AG08395 (cell line): ENCODE measurements at regions not wholly inside any gene's neighbourhood (a gene's known extent, or its start where the extent isn't known, plus 50 kb on each side); places are given as distances from the start of the nearest gene placed in this dataset.

ENCODE experiments used
- DNase-seq: peaks from one replicate; pipeline ENCODE4 v3.0.0; 2012; ENCODE audit warnings: mixed read lengths, low spot score

DNA sequence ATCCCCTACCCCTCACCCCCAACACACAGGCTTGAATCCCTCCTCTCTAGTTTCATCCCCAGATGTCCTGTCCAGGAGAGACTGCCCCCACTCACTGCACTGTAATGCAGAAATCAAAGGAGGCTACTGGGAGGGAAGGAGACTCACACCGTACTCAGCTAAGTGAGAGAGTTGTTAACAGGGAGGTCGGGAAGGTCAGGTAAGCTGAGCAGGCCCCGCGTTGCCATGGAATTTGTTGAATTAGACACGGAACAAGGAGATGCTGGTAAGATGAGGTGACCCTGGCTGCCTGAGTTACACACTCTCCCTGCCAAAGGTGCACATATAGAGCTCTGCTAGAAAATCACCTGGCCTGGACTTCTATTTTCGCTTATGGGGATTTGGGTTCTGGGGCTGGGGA lies 197.9 kb downstream of the NXPE2 start:
- no peak for DNase-seq

DNA sequence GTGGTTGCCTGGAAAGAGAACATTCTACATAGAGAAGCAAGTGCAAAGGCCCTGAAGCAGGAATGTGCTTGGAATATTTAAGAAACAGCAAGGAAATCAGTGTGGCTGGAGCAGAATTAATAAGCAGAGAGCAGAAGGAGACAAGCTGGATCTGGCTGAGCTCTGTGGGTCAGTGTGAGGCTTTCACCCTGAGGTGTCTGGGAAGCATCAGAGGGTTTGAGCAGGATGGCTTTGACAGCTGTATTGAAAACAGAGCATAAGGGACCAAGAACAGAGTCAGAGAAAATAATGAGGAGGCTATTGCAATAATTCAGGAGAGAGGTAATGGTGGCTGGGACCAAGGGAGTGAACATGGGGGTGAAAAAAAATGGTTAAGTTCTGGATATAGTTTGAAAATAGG lies 199.6 kb downstream of the NXPE2 start:
- no peak for DNase-seq

DNA sequence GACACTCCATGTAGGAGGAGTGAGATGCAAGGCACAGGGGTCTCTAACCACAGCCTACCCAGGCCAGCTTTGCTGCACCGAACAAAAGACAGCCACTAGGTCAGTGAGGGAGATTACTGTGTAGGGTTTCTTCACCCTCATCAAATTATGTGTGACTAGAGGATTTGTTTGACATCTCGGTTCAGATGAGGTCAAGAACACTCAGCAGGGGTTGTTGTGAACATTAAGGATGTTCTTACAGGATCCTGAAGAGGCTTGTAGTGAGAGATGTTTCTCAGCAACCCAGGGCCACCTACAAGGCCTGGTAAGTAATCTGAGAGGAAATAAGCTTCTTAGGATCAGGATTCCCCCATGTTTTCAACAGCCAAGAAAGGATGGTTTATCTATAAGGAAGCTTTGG lies 202.1 kb downstream of the NXPE2 start:
- no peak for DNase-seq

DNA sequence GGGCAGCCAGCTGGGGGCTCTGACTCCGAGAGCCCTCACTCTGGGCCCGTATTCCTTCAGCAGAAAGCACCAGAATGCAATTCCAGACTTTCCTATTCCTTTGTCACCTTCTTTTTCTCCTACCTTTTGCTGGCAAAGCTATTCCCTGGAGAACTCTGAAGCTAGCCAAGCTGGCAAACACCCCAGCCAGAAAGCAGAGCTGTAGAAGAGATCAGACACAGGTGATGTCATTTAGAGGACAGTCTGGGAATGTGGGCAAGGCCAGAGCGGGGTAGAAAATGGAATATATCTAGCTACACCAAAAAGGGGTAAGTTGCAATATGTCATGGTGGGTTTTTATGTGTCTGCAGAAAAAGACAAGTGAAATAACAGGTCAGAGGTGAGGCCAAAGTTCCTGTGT lies 205.1 kb downstream of the NXPE2 start:
- no peak for DNase-seq

DNA sequence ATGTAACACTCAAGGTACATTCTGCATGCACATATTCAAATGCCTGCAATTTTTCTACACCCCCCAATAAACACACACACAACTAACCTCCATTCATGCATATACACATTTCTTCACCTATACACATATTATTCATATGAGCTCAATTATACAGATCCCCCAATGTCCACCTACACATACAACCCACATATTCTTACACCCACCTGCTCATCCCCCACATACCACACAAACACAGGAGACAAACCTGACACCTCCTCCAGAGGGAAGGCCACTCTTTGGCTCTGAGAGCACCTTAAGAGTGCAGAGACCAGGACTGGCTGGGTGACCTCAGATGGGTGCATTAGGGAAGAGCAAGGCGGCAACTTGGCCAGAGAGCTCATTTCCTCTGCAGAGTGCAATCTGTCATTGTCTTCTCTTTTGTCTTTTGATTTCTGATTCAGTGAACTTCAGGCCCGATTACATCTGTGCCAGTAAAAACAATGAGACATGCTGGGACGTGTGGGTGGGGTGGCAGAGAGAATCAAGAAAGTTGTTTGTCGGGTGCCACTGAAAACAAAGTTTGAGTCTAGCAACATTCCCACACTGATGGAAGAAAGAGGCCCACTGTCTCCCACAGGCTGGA lies 208.4 kb downstream of the NXPE2 start:
- no peak for DNase-seq

DNA sequence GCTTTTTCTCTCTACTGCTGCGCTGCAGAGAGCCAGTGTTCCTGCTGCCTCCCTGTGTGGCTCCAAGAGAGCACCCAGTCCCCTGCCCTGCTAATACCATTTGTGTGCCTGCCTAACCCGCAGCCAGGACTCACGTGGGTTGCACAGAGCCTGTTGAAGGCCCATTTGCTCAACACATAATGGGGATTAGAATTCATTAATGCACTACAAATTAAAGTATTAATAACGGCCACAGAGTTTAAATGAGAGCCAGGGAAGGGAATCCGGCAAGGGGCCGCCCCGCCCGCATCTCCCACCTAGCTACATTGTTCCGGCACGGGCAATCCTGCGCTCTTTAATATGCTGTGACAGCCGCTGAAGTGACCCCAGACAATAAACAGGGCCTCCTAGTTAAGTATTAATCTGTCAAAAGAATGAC lies 211.3 kb downstream of the NXPE2 start:
- DNase-seq: no peak

DNA sequence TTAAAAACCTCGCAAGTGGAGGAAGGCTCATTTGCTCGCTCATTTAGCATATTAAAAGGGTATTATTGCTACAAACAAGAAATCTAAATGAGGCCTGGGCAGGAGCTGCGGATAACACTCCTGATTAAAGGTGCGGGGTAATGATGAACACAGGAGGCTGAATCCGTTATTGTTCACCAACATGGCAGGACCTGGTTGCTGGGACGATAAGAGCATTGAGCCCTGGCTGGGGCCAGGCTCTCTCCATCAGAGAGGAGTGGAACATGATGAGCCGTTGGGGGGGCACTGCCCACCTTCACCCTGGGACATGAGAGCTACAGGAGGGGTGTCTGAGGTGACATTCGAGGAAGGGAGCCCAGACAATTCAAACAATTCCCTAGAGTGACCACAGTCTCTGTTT lies 211.7 kb downstream of the NXPE2 start:
- no peak for DNase-seq

DNA sequence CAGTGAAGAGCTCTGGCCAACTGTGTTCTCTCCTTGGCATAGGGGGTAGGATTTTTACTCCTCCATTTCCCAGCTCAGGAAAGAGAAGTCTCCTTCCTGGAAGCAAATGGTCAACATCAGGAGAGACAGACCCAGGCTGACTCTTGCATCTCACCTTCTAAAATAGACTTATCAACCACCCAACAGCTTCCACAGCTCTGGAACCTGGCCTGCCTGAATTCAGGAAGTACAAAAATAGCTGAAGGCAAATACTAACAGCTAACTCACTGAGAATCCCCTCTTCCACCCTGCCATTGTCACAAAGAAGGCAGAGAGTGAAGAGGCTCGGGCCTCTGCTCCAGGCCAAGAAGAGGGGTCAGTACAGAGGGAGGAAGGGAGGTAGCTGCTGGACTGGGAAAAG lies 213.6 kb downstream of the NXPE2 start:
- no peak for DNase-seq

DNA sequence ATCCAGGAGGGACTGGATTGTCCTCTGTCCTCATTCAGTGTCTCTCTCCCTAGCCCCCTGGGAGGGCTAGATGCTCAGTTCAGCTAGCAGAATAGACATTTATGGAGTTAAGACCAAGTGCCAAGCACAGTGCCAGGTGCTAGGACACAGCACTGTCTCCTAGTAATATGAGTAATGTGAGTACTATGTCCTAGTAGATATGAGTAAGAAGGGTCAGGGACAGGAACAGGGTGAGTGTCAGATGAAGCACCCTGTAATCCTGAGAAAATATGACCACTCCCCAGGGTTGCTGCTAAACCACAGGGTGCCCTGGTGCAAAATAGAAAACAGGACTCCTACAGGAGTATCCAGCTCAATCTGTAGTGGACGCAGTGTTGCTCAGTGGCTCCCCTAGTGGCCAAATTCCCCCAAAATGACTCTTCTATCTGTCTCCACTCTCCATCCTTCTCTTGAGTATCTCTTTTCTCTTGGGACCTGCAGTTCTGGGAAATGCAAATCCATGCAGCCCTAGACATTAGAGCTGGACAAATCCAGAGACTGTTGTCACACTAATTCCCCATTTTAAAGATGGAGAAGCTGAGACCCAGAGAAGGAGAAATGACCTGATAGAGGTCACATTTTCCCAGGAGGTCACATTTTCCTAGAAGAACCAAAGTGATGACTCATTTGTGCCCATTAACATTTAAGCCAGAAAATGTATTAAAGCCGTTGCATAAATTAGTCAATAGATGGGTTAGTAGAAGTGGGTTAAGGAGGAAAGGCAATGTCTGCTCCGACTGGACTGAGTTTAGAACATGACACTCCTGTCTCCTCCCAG lies 214.3 kb downstream of the NXPE2 start:
- no peak for DNase-seq

DNA sequence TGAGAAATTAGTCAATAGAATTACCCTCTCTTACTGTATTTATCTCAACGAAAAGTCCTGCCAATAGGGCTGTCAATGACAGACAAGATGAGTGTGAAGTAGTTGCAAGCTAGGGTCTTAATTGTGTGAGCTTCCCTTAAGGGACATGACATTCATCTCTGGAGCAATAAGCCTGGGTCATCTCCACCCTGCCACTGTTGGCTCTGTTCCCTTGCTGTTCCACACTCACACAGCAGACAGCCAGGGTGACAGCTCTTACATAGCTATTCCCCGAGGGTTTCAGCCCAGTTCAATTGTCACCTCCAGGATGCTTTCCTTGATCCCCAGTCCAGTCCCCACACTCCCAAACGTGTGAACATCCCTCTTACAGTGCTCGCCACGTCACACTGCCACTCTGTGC lies 215.0 kb downstream of the NXPE2 start:
- DNase-seq: no peak

DNA sequence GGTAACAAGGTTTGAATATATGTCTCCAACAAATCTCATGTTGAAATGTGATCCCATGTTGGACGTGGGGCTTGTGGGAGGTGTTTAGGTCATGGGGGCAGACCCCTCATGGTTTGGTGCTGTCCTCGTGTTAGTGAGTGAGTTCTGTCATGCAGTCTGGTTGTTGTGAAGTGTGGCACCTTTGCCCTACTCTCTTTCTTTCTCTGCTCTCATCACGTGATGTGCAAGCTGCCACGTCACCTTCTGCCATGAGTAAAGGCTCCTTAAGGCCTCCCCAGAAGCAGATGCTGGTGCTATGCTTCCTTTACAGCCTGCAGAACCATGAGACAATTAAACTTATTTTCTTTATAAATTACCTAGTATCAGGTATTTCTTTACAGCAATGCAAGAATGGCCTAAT lies 218.3 kb downstream of the NXPE2 start:
- no peak for DNase-seq

DNA sequence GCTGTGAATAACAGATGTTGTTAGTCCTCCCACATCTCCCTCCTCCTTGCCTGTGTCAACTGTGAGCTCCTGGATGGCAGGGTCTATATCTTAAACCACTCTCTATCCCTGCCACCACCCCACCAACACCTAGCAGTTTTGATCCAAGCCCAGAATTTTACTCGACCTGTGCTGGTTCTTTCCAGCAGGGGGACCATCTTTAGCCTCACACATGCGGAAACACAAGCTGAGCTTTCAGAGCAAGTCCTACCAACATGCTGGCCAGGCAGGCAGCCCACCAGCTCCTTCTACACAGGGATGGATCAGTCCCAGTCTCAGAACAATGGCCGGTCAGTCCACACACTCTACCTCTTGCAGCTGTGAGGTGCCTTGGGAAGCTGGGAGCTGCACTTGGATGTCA lies 231.5 kb downstream of the NXPE2 start:
- DNase-seq: no peak

DNA sequence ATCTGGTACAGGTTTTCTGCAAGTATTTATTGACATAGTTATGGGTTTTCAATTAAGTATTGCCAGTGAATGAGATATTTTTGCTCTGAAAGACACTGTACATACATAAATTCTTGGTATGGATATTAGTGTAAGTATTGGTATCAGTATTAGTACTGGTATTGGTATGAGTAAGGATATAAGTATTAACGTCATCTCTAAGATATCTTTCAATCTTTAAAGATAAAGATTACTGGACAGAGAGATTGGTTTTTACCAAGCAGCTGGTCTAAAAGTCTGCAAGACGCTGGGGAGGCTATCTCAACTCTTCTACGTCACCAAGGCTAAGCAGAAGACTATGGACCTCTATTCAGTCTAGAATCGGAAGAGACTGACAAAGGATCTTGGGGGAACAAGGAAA lies 234.5 kb downstream of the NXPE2 start:
- no peak for DNase-seq

DNA sequence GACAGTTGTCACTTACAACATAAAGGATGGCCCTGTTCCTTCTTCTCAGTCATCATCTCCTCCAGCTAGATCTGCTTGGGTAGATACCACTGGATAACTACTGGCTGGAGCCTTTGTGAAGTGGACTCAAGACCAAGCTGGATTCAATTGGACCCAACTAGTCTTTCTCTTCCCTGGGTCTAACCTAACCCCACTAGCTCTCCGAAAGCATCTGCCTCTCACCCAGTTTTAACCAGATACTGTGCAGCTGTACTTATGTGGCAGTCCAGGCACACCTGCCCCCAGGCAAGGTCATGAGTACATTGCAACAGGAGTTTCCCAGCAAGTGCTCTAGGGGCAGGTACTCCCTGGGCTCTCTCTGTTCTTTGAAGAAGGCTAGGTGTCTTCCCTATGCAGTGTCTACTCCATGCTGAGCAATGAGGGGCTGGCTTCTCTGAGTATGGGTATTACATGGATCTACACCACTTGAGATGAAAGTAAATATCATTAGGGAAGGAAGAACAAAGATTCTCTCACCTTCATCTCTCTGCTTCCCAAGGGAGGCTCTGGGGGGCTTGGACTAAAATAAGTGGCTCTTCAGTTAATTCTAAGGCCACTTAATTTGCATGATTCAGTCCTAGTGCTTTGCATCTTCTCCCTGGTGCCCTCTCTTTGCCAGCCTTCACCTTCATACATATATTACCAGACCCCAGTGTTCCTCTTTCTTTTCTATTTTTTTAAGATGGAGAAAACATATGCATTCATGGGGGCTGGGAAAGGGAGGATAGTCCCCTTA lies 236.1 kb downstream of the NXPE2 start:
- DNase-seq: no peak

DNA sequence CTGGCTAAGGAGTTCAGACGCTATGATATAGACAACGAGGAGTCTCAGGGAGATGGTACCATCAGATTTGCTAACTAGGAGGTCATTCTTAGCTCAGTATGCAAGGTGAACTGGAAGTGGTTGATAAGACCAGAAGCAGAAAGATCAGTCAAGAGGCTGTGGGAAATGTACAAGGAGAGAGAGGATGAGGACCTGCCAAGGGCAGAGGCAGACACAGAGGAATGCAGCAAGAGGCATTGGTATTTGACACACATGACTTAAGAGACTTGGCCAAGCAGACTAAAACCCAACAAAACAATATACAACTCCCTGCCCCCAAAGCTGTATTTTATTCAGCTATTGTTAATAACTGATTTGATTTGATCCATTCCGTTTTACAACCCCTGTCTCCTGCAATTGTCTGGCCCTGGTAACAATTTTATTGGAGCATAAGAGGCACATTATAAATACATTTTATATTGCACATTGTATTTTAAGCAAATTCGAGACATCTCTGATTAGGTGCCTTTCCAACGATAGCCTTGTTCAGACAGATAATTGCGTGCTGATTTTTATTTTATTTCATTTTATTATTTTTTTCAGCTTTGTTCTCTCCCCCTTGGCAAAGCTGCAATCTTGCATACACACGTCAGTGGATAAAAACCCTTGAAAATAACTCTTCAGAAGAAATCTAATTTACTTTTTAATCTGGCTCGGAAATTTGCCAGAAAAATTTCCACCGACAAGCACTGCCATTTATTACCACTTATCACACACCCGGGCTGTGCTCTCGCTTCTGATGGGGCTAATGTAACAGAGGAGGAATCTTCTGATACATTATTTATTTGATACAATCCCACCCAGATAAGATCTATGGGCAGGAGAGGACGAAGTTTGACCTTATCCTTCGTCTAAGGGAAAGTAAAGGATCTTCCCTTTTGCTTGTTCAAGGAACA lies 237.8 kb downstream of the NXPE2 start:
- DNase-seq: no peak

DNA sequence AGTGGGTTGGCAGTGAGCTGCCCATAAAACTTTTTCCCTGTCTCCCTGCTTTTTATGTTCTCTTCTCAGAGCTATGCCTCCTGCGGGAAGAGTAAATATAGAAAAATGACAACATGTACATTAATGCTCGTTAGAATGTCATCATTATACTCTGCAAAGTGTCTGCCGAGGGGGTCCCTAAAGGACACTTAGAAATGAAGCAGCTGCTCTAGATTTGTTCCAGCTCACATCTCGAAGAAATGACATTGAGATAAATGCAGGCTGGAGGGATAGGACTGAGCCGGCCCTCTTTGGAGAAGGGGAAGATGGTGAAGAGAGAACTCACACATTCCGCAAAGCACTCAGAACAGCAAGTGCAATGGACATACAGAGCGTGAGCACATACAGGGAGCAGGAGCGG lies 240.0 kb downstream of the NXPE2 start:
- no peak for DNase-seq

DNA sequence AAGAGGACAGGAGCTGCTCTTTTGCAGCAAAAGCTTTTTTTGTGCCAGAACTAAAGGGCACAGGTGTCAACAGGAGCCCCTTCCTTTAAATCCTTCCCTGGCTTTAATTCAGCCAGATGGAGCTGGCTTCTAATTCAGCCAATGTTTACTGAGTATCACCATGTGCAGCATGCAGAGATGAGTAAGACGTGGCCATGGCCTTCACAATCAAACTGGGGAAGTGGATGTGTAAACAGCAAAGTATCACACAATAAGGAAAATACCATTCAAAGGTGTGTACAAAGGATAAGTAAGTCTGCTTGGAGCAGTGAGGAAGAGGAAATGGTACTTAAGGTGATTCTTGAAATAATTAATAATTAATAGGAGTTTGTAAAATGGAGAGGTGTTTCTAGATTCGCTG lies 243.4 kb downstream of the NXPE2 start:
- DNase-seq: no peak

DNA sequence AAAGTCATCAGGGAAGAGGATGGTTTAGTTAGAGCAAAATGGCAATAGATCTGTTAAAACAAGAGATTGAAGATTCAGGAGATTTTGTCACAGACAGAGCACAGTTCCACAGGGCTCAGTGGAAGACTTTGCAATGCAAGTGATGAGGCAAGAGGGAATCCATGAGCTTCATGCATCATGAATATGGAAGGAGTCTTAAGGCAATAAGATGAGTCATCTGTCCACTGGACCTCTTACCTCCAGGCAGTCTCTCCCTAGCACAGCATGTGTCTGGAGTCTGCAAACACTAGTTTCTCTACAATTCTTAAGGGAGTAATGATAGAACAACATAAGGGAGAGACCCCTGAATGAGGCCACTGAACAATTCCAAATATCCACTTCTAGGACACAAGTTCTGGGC lies 245.7 kb downstream of the NXPE2 start:
- DNase-seq: no peak

DNA sequence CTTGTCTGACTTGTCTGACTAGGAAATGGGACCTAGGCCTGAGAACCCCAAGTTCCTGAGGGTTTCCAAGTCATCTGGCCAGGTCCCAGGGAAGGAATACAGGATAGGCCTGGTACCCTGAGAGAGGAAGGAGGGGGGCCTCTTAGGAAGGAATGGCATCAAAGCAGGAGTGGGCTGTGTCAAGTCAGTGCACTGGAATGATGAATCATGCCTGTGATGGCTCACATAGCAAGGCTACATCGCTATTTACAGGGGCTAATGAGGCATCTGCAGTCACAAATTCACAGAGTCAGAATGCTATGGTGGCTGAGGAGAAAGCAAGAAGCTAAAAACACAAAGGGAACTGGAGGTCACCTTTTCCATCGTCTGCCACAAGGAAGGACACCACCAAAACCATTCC lies 247.3 kb downstream of the NXPE2 start:
- DNase-seq: no peak

DNA sequence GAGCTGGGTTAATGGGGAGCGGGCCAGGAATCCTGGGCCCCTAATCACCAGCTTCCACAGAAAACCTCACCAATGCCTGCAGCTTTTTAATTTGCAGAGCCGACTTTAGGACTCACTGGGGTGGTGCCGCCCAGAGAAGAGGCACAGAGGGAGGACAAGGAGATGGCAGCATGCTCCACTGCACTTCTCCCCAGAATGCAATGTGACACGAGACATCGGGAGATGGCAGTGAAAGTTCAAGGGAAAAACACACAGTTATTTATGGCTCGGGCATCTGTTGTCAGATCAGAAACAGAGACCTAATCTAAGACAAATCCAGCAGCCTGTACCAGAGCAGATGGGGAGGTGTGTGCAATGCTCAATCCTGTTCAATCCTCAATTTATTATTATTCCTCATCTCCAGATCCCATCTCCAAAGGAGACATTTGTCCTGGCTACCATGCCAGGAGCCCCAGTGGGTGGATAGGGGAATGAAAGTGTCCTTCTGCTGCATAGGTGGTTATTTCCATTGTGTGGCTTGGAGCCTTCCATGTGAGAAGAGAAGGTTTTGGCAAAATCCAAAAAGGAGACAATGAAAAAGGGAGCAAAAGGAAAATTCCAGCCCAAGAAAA lies 250.0 kb downstream of the NXPE2 start:
- DNase-seq: no peak

DNA sequence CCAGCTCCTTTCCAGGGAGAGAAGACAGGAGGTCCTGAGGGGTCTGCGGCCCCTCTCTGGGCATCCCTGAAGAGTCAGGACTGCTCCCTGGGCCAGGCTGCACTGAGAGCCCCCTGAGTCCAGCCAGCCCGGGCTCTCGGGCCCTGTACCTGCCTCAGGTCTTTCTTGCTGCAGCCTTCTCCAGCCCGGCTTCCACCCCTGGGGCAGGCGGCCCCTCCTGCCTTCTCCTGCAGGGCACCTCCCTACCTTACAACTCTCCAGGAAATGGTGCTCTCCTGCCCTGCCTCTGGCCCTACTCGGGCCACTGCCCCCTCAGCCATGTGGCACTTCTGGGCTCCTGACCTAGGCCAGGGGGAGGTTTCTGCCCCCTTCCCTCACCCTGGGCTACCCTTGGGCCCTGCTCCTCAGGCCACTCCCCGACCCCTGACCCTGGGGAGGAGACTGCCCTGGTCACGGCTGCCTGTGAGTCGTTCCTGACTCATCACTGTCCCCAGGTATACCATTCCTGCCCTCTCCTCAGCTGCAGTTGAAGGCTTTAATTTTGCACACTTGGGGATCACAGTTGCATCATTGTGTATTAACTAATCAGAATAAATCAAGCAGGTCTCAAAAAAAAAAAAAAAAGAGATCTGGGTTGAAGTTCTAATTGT lies 251.1 kb downstream of the NXPE2 start:
- DNase-seq: no peak
